GM18502 (cell line): ENCODE measurements at regions not wholly inside any gene's neighbourhood (a gene's known extent, or its start where the extent isn't known, plus 50 kb on each side); places are given as distances from the start of the nearest gene placed in this dataset.
"Not testable (repeated sequence)": the region's sequence is repeated elsewhere in the genome, so short reads cannot be mapped to it uniquely, and the experiment has no call there.

Experiments
- ATAC-seq: cut with Tn5 transposase; IDR thresholded peaks from one replicate; pipeline ENCODE4 v1.9.1; 2021; ENCODE audit warnings: mild to moderate bottlenecking; ENCODE audit not compliant: unreplicated experiment, poor library complexity

- ATAC-seq = peak; percentile 99
Measured at GRCh38 chr3:8110966-8111798, 390.4 kb upstream of the LMCD1 start.

- no peak for ATAC-seq
Measured at GRCh38 chr3:8112587-8112986, 389.0 kb upstream of the LMCD1 start.

- no peak for ATAC-seq
Measured at GRCh38 chr3:8113626-8114025, 388.0 kb upstream of the LMCD1 start.

GRCh38 chr3:8128686-8129085 is 372.9 kb upstream of the LMCD1 start:
- ATAC-seq = no peak

GRCh38 chr3:8136553-8136952 is 365.1 kb upstream of the LMCD1 start:
- ATAC-seq = no peak

GRCh38 chr3:8143186-8143585 is 358.4 kb upstream of the LMCD1 start:
- no peak for ATAC-seq

- no peak for ATAC-seq
Measured at GRCh38 chr3:8145661-8146060, 356.0 kb upstream of the LMCD1 start.

- ATAC-seq = no peak
Measured at GRCh38 chr3:8147711-8148110, 353.9 kb upstream of the LMCD1 start.

- ATAC-seq = no peak
Measured at GRCh38 chr3:8152821-8153418, 348.7 kb upstream of the LMCD1 start.

GRCh38 chr3:8153800-8154199 is 347.8 kb upstream of the LMCD1 start:
- ATAC-seq = no peak

GRCh38 chr3:8154617-8155016 is 347.0 kb upstream of the LMCD1 start:
- no peak for ATAC-seq

GRCh38 chr3:8156138-8156537 is 345.5 kb upstream of the LMCD1 start:
- no peak for ATAC-seq

- ATAC-seq = no peak
Measured at GRCh38 chr3:8156831-8157230, 344.8 kb upstream of the LMCD1 start.

- ATAC-seq = no peak
Measured at GRCh38 chr3:8157640-8158039, 344.0 kb upstream of the LMCD1 start.

GRCh38 chr3:8164145-8164544 is 337.5 kb upstream of the LMCD1 start:
- ATAC-seq = no peak

GRCh38 chr3:8166014-8166413 is 335.6 kb upstream of the LMCD1 start:
- ATAC-seq = no peak

- ATAC-seq = no peak
Measured at GRCh38 chr3:8170971-8171508, 330.6 kb upstream of the LMCD1 start.

GRCh38 chr3:8173892-8174291 is 327.7 kb upstream of the LMCD1 start:
- no peak for ATAC-seq

- not testable (repeated sequence) for ATAC-seq
Measured at GRCh38 chr3:8176759-8177483, 324.7 kb upstream of the LMCD1 start.

- ATAC-seq = not testable (repeated sequence)
Measured at GRCh38 chr3:8178516-8178915, 323.1 kb upstream of the LMCD1 start.

GRCh38 chr3:8182904-8183303 is 318.7 kb upstream of the LMCD1 start:
- ATAC-seq = no peak
